ENCODE measurements at regions not wholly inside any gene's neighbourhood (a gene's known extent, or its start where the extent isn't known, plus 50 kb on each side); places are given as distances from the start of the nearest gene placed in this dataset.

- Mint-ChIP-seq H3K36me3 (no peaks in the 10 kb centered on the region), H3K9me3 (no peaks in the 10 kb centered on the region), H3K4me3 (no peak overlapping the region), H3K27me3 (no peaks in the 10 kb centered on the region), H3K4me1 (no peaks in the 10 kb centered on the region), H3K27ac (no peak overlapping the region)
- DNase-seq = no peak
- CTCF ChIA-PET = interaction anchor here (1.5 kb wide), 1 partner anchor 33 kb away, joined by 3 read pairs; no protein-coding TSS in a partner anchor
Measured at GRCh38 chr18:35917043-35917442, 55.4 kb upstream of the RMP24 start.

DNA sequence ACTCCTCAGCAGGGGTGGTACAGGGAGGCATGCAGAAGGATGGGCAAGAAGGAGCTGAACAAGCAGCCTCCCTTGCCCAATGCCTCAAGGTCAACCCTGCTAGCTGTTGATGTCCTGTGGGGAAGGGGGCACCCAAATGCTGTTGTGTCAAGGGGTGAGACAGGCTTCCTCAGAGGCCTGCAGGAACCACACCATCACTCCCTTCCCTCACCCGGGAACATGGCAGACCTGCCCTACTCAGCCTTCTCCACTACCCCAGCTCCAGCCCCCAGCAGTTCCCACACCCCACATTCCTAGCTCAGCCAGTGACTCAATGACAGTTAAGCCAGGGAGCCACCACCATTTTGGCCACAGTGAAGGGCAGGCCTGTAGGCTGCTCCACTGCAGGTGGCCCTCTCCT is 53.9 kb upstream of the RMP24 start:
- no peak overlapping the region for H3K4me3 Mint-ChIP-seq
- H3K4me1 Mint-ChIP-seq = no peaks in the 10 kb centered on the region
- no peaks in the 10 kb centered on the region for H3K36me3 Mint-ChIP-seq
- no peak for DNase-seq
- CTCF ChIA-PET = interaction anchor here (1.1 kb wide), 1 partner anchor 20 kb away, joined by 3 read pairs; no protein-coding TSS in a partner anchor
- no peak overlapping the region for H3K27ac Mint-ChIP-seq
- peaks cover 10% of the 10 kb centered on the region for H3K27me3 Mint-ChIP-seq
- H3K9me3 Mint-ChIP-seq = no peaks in the 10 kb centered on the region

- CTCF ChIA-PET = no interaction called here
- H3K4me3 Mint-ChIP-seq = no peak overlapping the region
- H3K4me1 Mint-ChIP-seq = no peaks in the 10 kb centered on the region
- no peaks in the 10 kb centered on the region for H3K9me3 Mint-ChIP-seq
- H3K27ac Mint-ChIP-seq = no peak overlapping the region
- peaks cover 11% of the 10 kb centered on the region for H3K27me3 Mint-ChIP-seq
- DNase-seq = no peak
- H3K36me3 Mint-ChIP-seq = no peaks in the 10 kb centered on the region
Measured at GRCh38 chr18:35919179-35919578, 53.3 kb upstream of the RMP24 start.

DNA sequence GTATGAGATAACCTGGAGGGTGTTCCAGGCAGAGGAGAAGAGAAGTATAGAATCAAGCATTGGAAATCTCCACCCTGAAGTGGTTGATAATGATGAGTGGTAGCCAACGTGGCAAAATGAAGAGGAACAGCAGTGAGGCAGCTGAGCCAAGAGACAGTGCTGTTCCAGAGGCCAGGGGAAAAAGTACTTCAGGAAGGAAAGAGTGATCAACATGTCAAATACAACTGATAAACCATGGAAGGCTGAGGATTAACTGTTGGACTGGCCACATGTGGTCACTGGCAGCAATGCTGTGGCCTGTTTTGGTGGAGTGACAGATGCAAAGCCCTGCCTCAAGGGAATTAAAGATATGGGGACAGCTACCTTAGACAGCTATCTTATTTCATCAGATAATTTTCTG is 51.9 kb upstream of the RMP24 start:
- no peaks in the 10 kb centered on the region for H3K9me3 Mint-ChIP-seq
- H3K4me1 Mint-ChIP-seq = no peaks in the 10 kb centered on the region
- CTCF ChIA-PET = no interaction called here
- peaks cover 14% of the 10 kb centered on the region for H3K27me3 Mint-ChIP-seq
- H3K27ac Mint-ChIP-seq = no peak overlapping the region
- no peak overlapping the region for H3K4me3 Mint-ChIP-seq
- H3K36me3 Mint-ChIP-seq = no peaks in the 10 kb centered on the region
- no peak for DNase-seq

Measured in activated naive CD4-positive, alpha-beta T cell treated with anti-CD3 and anti-CD28 coated beads, Interleukin-2, amount 10 ng/mL, durations not matched to agents 7 days and 5 days (primary cell).